ENCODE measurements at regions not wholly inside any gene's neighbourhood (a gene's known extent, or its start where the extent isn't known, plus 50 kb on each side); places are given as distances from the start of the nearest gene placed in this dataset.

GRCh38 chr9:99690573-99690972 is 131.1 kb upstream of the NR4A3 start:
- Mint-ChIP-seq H3K27ac (no peak overlapping the region), H3K4me1 (peaks cover under 1% of the 10 kb centered on the region)
- TF ChIP-seq CTCF (IDR thresholded peaks at IDR 0.05; ENCODE audit: unreplicated experiment) = no peak

GRCh38 chr9:99693888-99694287 is 127.8 kb upstream of the NR4A3 start:
- peaks cover 12% of the 10 kb centered on the region for H3K9me3 Mint-ChIP-seq
- no peak for TF ChIP-seq CTCF (IDR thresholded peaks at IDR 0.05; ENCODE audit: unreplicated experiment)

More at GRCh38 chr9:99690573-99690972, 131.1 kb upstream of the NR4A3 start:
- no peak for DNase-seq (ENCODE audit: low spot score in 2 of 2, unreplicated experiment in 2 of 2)
- Mint-ChIP-seq H3K36me3 (peaks cover 3% of the 10 kb centered on the region), H3K9me3 (peaks cover 4% of the 10 kb centered on the region), H3K4me3 (no peak overlapping the region), H3K27me3 (ENCODE audit: low read depth) (no peaks in the 10 kb centered on the region)

GRCh38 chr9:99694393-99694792 is 127.3 kb upstream of the NR4A3 start:
- no peaks in the 10 kb centered on the region for H3K27me3 Mint-ChIP-seq (ENCODE audit: low read depth)
- DNase-seq (ENCODE audit: low spot score in 2 of 2, unreplicated experiment in 2 of 2) = no peak
- no peak overlapping the region for H3K27ac Mint-ChIP-seq
- no peaks in the 10 kb centered on the region for H3K4me1 Mint-ChIP-seq
- no peak overlapping the region for H3K4me3 Mint-ChIP-seq
- no peak for TF ChIP-seq CTCF (IDR thresholded peaks at IDR 0.05; ENCODE audit: unreplicated experiment)
- peaks cover 17% of the 10 kb centered on the region for H3K9me3 Mint-ChIP-seq
- H3K36me3 Mint-ChIP-seq = peaks cover 13% of the 10 kb centered on the region

More at GRCh38 chr9:99693888-99694287, 127.8 kb upstream of the NR4A3 start:
- H3K36me3 Mint-ChIP-seq = peaks cover 9% of the 10 kb centered on the region
- H3K27ac Mint-ChIP-seq = no peak overlapping the region
- H3K4me1 Mint-ChIP-seq = no peaks in the 10 kb centered on the region
- DNase-seq (ENCODE audit: low spot score in 2 of 2, unreplicated experiment in 2 of 2) = no peak
- no peaks in the 10 kb centered on the region for H3K27me3 Mint-ChIP-seq (ENCODE audit: low read depth)
- H3K4me3 Mint-ChIP-seq = no peak overlapping the region

- Mint-ChIP-seq H3K4me1 (no peaks in the 10 kb centered on the region), H3K27ac (no peak overlapping the region), H3K36me3 (peaks cover 18% of the 10 kb centered on the region), H3K4me3 (no peak overlapping the region), H3K27me3 (ENCODE audit: low read depth) (no peaks in the 10 kb centered on the region), H3K9me3 (peaks cover 34% of the 10 kb centered on the region)
- TF ChIP-seq CTCF (IDR thresholded peaks at IDR 0.05; ENCODE audit: unreplicated experiment) = no peak
- no peak for DNase-seq (ENCODE audit: low spot score in 2 of 2, unreplicated experiment in 2 of 2)
These were observed 122.3 kb upstream of the NR4A3 start for GRCh38 chr9:99699396-99699795.

GRCh38 chr9:99712214-99712613 is 109.5 kb upstream of the NR4A3 start:
- Mint-ChIP-seq H3K36me3 (no peaks in the 10 kb centered on the region), H3K4me3 (no peak overlapping the region), H3K9me3 (peaks cover 6% of the 10 kb centered on the region), H3K4me1 (no peaks in the 10 kb centered on the region), H3K27ac (no peak overlapping the region), H3K27me3 (ENCODE audit: low read depth) (no peaks in the 10 kb centered on the region)
- no peak for DNase-seq (ENCODE audit: low spot score in 2 of 2, unreplicated experiment in 2 of 2)
- no peak for TF ChIP-seq CTCF (IDR thresholded peaks at IDR 0.05; ENCODE audit: unreplicated experiment)

GRCh38 chr9:99713838-99714306 is 107.8 kb upstream of the NR4A3 start:
- Mint-ChIP-seq H3K36me3 (no peaks in the 10 kb centered on the region), H3K4me3 (no peak overlapping the region), H3K27me3 (ENCODE audit: low read depth) (no peaks in the 10 kb centered on the region), H3K4me1 (no peaks in the 10 kb centered on the region), H3K27ac (no peak overlapping the region), H3K9me3 (peaks cover 4% of the 10 kb centered on the region)
- no peak for DNase-seq (ENCODE audit: low spot score in 2 of 2, unreplicated experiment in 2 of 2)
- no peak for TF ChIP-seq CTCF (IDR thresholded peaks at IDR 0.05; ENCODE audit: unreplicated experiment)
